ENCODE measurements at regions not wholly inside any gene's neighbourhood (a gene's known extent, or its start where the extent isn't known, plus 50 kb on each side); places are given as distances from the start of the nearest gene placed in this dataset.

GRCh38 chr6:103729658-103730057 lies 1130.1 kb downstream of the HACE1 start:
- no peak for TF ChIP-seq ZNF274 (IDR thresholded peaks at IDR 0.05; ENCODE audit: low read depth, low read length)
- TF ChIP-seq YY1 (IDR thresholded peaks at IDR 0.05; ENCODE audit: insufficient read depth, insufficient read length): no peak
- no peak for TF ChIP-seq SUZ12 (IDR thresholded peaks at IDR 0.05; ENCODE audit: extremely low read depth, insufficient read depth, insufficient read length)
